H9 (cell line): ENCODE measurements at regions not wholly inside any gene's neighbourhood (a gene's known extent, or its start where the extent isn't known, plus 50 kb on each side); places are given as distances from the start of the nearest gene placed in this dataset.
A peak's percentile ranks its signal among the peaks of the same experiment; 100 is the strongest.

ENCODE experiments used
- DNase-seq: peaks from one replicate; pipeline ENCODE4 v3.0.0-alpha.2; 2017
- H2AFZ ChIP-seq: one replicate; pipeline ENCODE4 v1.6.1; 2013; ENCODE audit warnings: mild to moderate bottlenecking, low read length, control low read depth, moderate library complexity
- H2AK5ac ChIP-seq: 2 replicates; pipeline ENCODE4 v1.6.1; 2013; ENCODE audit warnings: low read length, control low read depth, mixed read lengths; ENCODE audit not compliant: insufficient read length
- H2BK120ac ChIP-seq: one replicate; pipeline ENCODE4 v1.6.1; 2013; ENCODE audit warnings: low read depth, mild to moderate bottlenecking, low read length, control low read depth, inconsistent platforms; ENCODE audit not compliant: poor library complexity, severe bottlenecking
- H2BK12ac ChIP-seq: 2 replicates; pipeline ENCODE4 v1.6.1; 2013; ENCODE audit warnings: low read length, control low read depth, mixed read lengths, low read depth; ENCODE audit not compliant: insufficient read length
- H2BK15ac ChIP-seq: 2 replicates; pipeline ENCODE4 v1.6.1; 2013; ENCODE audit warnings: low read depth, low read length, control low read depth
- H2BK20ac ChIP-seq: one replicate; pipeline ENCODE4 v1.6.1; 2013; ENCODE audit warnings: low read depth, mild to moderate bottlenecking, low read length, control low read depth, inconsistent platforms; ENCODE audit not compliant: poor library complexity, severe bottlenecking
- H2BK5ac ChIP-seq: 2 replicates; pipeline ENCODE4 v1.6.1; 2013; ENCODE audit warnings: low read length, control low read depth, mixed read lengths; ENCODE audit not compliant: insufficient read length
- H3K14ac ChIP-seq: 2 replicates; pipeline ENCODE4 v1.6.1; 2013; ENCODE audit warnings: low read length, control low read depth; ENCODE audit not compliant: insufficient read depth
- H3K18ac ChIP-seq: 2 replicates; pipeline ENCODE4 v1.6.1; 2013; ENCODE audit warnings: low read depth, mild to moderate bottlenecking, mixed read lengths, low read length, control low read depth; ENCODE audit not compliant: insufficient read length
- H3K23ac ChIP-seq: 2 replicates; pipeline ENCODE4 v1.6.1; 2013; ENCODE audit warnings: low read length, control low read depth, mixed read lengths, low read depth; ENCODE audit not compliant: insufficient read length
- H3K23me2 ChIP-seq: 2 replicates; pipeline ENCODE4 v1.6.1; 2013; ENCODE audit warnings: low read depth, mild to moderate bottlenecking, mixed read lengths, low read length, control low read depth; ENCODE audit not compliant: insufficient read length, poor library complexity, severe bottlenecking
- H3K27ac ChIP-seq: 2 replicates; pipeline ENCODE4 v1.5.1; 2013; ENCODE audit warnings: low read length, control low read depth, mixed read lengths, low read depth; ENCODE audit not compliant: insufficient read length
- H3K27me3 ChIP-seq: 2 replicates; pipeline ENCODE4 v1.6.1; 2013; ENCODE audit warnings: low read length, control low read depth, inconsistent platforms; ENCODE audit not compliant: insufficient read depth
- H3K4ac ChIP-seq: 2 replicates; pipeline ENCODE4 v1.6.1; 2013; ENCODE audit warnings: low read depth, mild to moderate bottlenecking, control low read depth, inconsistent platforms, low read length, moderate library complexity
- H3K4me1 ChIP-seq: 2 replicates; pipeline ENCODE4 v1.6.1; 2013; ENCODE audit warnings: low read length, control low read depth, inconsistent platforms; ENCODE audit not compliant: insufficient read depth
- H3K4me2 ChIP-seq: 2 replicates; pipeline ENCODE4 v1.6.1; 2013; ENCODE audit warnings: low read length, control low read depth, mixed read lengths; ENCODE audit not compliant: insufficient read length, insufficient read depth
- H3K56ac ChIP-seq: 2 replicates; pipeline ENCODE4 v1.6.1; 2013; ENCODE audit warnings: low read depth, mild to moderate bottlenecking, mixed read lengths, low read length, control low read depth; ENCODE audit not compliant: insufficient read length
- H3K79me1 ChIP-seq: 2 replicates; pipeline ENCODE4 v1.6.1; 2013; ENCODE audit warnings: low read depth, mild to moderate bottlenecking, moderate library complexity, low read length, control low read depth, inconsistent platforms; ENCODE audit not compliant: insufficient read depth, poor library complexity, severe bottlenecking
- H3K79me2 ChIP-seq: 2 replicates; pipeline ENCODE4 v1.6.1; 2013; ENCODE audit warnings: low read length, control low read depth, inconsistent platforms; ENCODE audit not compliant: insufficient read depth
- H3K9ac ChIP-seq: 2 replicates; pipeline ENCODE4 v1.6.1; 2013; ENCODE audit warnings: low read length, control low read depth, mixed read lengths; ENCODE audit not compliant: insufficient read length; ENCODE audit errors: extremely low read depth
- H3K9me3 ChIP-seq: one replicate; pipeline ENCODE4 v1.6.1; 2013; ENCODE audit warnings: low read depth, low read length, inconsistent platforms; ENCODE audit not compliant: control insufficient read depth
- H3T11ph ChIP-seq: one replicate; pipeline ENCODE4 v1.6.1; 2013; ENCODE audit warnings: mild to moderate bottlenecking, low read length, control low read depth, inconsistent platforms
- H4K20me1 ChIP-seq: one replicate; pipeline ENCODE4 v1.6.1; 2013; ENCODE audit not compliant: control insufficient read depth, insufficient read length, insufficient read depth
- H4K5ac ChIP-seq: 2 replicates; pipeline ENCODE4 v1.6.1; 2013; ENCODE audit warnings: low read depth, mild to moderate bottlenecking, mixed read lengths, low read length, control low read depth; ENCODE audit not compliant: insufficient read length
- H4K8ac ChIP-seq: replicated peaks from 2 replicates; pipeline ENCODE4 v1.6.1; 2013; ENCODE audit warnings: low read length, control low read depth, mixed read lengths, low read depth; ENCODE audit not compliant: insufficient read length
- H4K91ac ChIP-seq: 2 replicates; pipeline ENCODE4 v1.6.1; 2013; ENCODE audit warnings: low read depth, mild to moderate bottlenecking, moderate library complexity, mixed read lengths, low read length, control low read depth; ENCODE audit not compliant: insufficient read length
- H3K27ac Mint-ChIP-seq, 3 experiments: 2 replicates in 2 of 3; 3 replicates in 1 of 3; pipeline ENCODE4 v1.8.0; 2020 to 2021; ENCODE audit warnings: mixed read lengths in 3 of 3, mild to moderate bottlenecking in 1 of 3, moderate library complexity in 1 of 3
- H3K27me3 Mint-ChIP-seq: 2 replicates; pipeline ENCODE4 v1.8.0; 2021; ENCODE audit warnings: low read depth, mild to moderate bottlenecking, moderate library complexity, mixed read lengths
- H3K36me3 Mint-ChIP-seq, 3 experiments: 2 replicates in 2 of 3; 3 replicates in 1 of 3; pipeline ENCODE4 v1.8.0; 2020 to 2021; ENCODE audit warnings: low read depth in 3 of 3, mixed read lengths in 3 of 3; ENCODE audit not compliant: insufficient read depth in 1 of 3
- H3K4me1 Mint-ChIP-seq, 2 experiments: 2 replicates each; pipeline ENCODE4 v1.8.0; 2020; ENCODE audit warnings: mixed read lengths in 2 of 2
- H3K4me3 Mint-ChIP-seq, 2 experiments: 2 replicates in 1 of 2; 3 replicates in 1 of 2; pipeline ENCODE4 v1.8.0; 2020 to 2021; ENCODE audit warnings: mild to moderate bottlenecking in 2 of 2, mixed read lengths in 2 of 2, moderate library complexity in 1 of 2
- H3K9me3 Mint-ChIP-seq, 2 experiments: 2 replicates in 1 of 2; 3 replicates in 1 of 2; pipeline ENCODE4 v1.8.0; 2020; ENCODE audit warnings: mild to moderate bottlenecking in 2 of 2, mixed read lengths in 2 of 2, moderate library complexity in 1 of 2
- CTCF ChIP-seq: fragments of 200-600 bp; sonication (generic); conservative IDR thresholded peaks from 3 replicates; pipeline ENCODE4 v1.8.0; 2021; ENCODE audit warnings: antibody characterized with exemption, mild to moderate bottlenecking
- WGBS: extraction: QIAGEN DNeasy Blood & Tissue Kit; methylation state at CpG from one replicate; pipeline ENCODE4 v1.1.7; 2013; ENCODE audit warnings: missing lambda C conversion rate, low lambda C conversion rate, mixed read lengths; ENCODE audit not compliant: insufficient read length; ENCODE audit errors: extremely low coverage; 5-methylcytosine and 5-hydroxymethylcytosine counted together

DNA sequence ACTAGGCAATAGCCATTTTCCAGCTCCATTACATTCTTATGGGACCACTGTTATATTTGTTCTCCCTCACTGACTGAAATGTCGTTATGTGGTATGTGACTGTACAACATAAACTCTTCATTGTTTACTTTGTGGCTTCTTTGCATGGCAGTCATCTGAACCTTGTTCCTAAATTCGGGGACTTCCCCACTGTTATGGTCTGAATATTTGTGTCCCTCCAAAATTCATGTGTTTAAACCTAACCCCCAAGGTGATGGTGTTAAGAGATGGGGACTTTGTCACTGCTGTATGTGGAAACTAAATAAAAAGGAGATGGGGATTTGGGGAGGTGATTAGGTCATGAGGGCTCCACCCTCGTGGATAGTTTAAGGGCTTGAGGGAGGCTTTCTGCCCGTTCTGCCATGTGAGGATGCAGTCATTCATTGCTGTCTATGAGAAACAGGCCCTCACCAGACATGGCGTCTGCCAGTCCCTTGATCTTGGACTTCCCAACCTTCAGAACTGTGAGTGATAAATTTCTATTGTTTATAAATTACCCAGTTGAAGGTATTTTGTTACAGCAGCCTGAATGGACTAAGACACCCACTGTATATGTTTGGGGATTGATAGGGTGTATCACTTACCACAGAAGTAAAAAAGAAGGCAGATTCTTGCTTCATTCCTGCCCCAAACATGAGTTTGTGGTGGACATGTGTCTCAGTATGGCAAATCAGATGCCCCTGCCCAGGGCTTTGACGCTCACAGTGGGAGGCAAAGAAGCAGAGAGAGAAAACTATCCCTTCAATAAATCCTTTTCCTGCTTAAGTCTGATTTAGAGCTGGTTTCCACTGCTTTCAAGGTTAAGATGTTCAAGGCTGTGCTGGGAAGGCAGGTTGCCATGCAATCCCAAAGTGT, 138.0 kb upstream of the UBE2E1 start:
- Histone ChIP-seq H3K9ac (no peak overlapping the region), H3K4me2 (no peak overlapping the region), H3K9me3 (no peaks in the 10 kb centered on the region), H2BK5ac (no peak overlapping the region), H3K23ac (no peak overlapping the region), H2AFZ (peak overlapping the region; percentile 6), H3K4me1 (peaks cover 2% of the 10 kb centered on the region; the same call in 1 of the 2 replicates), H2BK120ac (no peak overlapping the region), H4K91ac (no peak overlapping the region), H3K56ac (no peak overlapping the region), H3K14ac (no peak overlapping the region), H3K79me1 (no peaks in the 10 kb centered on the region), H3K27me3 (no peaks in the 10 kb centered on the region), H2AK5ac (no peak overlapping the region), H2BK12ac (no peak overlapping the region), H3K23me2 (peaks cover 3% of the 10 kb centered on the region), H3K27ac (no peak overlapping the region), H3T11ph (no peak overlapping the region), H2BK15ac (no peak overlapping the region), H4K8ac (no peak overlapping the region), H2BK20ac (no peak overlapping the region), H4K5ac (no peak overlapping the region), H3K4ac (no peak overlapping the region), H3K79me2 (no peaks in the 10 kb centered on the region), H4K20me1 (no peaks in the 10 kb centered on the region), H3K18ac (no peak overlapping the region)
- Mint-ChIP-seq H3K27ac (no peak overlapping the region), H3K36me3 (no peaks in the 10 kb centered on the region), H3K27me3 (no peaks in the 10 kb centered on the region), H3K4me3 (no peak overlapping the region), H3K9me3 (no peaks in the 10 kb centered on the region), H3K4me1 (peaks cover 8 to 10% of the 10 kb centered on the region in 2 experiments)
- DNase-seq: no peak
- WGBS: no CpG with 5 or more reads among the region's 6 CpGs
- TF ChIP-seq CTCF: no peak
